ENCODE measurements at regions not wholly inside any gene's neighbourhood (a gene's known extent, or its start where the extent isn't known, plus 50 kb on each side); places are given as distances from the start of the nearest gene placed in this dataset.

DNA sequence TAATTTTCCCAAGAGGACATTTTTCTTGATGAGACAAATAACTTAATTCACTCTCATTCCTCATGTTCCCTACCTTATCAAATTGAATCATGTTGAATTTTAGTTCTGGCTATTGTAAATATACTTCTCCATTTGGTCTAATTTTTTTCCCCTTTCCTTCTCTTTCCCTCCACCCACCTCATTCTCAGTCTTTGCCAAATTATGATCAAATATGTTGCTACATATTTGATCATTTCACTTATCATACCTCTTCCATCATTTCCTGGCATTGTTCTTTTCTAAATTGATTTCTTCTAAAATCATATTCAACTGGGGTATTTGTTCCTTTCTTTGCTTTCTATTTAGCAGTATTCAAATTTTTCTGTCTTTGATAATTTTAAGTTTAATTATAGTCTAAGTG lies 52.3 kb downstream of the HDGFL1 start:
- DNase-seq: no peak

GRCh38 chr6:22622351-22622750 lies 53.0 kb downstream of the HDGFL1 start:
- no peak for DNase-seq

DNA sequence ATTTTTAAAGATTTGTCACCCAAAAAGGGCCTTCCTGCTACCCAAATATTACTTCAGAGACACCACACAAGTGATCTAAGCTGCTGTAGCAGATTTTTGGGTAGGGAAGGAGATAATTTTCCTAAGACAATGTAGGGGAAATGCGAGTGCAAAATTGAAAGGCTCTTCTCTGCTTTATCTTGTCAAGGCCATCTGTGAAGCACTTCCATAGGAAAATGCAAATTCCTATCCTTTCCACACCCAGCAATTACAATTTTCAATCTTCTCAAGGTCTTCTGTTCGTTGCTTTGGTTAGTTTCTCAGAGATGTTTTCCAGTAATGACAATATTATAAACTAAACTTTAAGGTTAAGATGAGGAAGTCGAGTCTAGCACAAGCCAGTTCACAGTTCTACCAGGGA lies 53.4 kb downstream of the HDGFL1 start:
- no peak for DNase-seq

GRCh38 chr6:22627644-22628043 lies 58.3 kb downstream of the HDGFL1 start:
- DNase-seq: no peak

DNA sequence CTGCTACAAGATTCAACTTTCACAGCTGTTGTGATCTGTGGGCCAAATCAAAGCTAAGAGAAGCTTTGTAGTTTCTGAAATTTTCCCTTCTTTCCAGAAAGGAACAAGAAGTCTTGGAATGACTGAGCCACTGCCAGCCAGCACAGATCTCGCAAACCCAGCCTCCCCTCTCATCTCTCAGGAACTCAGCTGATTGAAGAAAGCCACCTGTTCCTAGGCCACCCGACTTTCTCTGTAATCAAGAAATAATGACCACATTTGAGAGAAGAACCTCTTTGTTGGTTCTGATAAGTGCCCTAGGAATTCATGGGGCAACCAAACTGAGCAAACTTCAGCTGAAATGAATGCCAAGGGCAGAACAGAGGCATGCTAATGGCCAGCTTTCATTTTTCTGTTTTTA lies 61.7 kb downstream of the HDGFL1 start:
- no peak for DNase-seq

DNA sequence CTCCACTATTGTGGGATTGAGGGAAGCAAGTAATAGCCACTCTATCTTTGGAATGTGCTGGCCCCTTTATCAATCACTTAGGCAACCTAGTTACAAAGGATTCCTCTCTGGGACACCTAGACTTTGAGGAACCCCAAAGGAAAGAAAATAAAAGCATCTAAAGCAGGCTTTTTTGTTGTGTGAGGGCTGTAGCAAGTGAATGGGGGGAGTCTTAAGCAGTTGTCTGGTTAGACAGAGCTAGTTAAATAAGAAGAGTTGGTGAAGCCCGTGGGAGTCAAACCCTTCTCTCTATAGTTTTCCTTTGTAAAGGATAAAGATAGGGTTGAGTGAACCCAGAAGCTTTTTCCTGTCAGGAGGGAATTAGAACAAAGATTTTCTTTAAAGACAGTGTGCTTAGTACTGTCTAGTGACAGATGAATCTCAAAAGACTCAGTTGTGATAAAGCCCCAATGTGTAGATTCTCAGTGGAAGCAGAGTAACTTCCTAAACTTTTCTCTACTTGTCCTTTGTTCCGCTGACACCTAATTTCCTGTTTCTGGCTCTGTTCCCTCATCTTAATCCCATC lies 63.3 kb downstream of the HDGFL1 start:
- DNase-seq: no peak

GRCh38 chr6:22636452-22636851 lies 67.1 kb downstream of the HDGFL1 start:
- no peak for DNase-seq

DNA sequence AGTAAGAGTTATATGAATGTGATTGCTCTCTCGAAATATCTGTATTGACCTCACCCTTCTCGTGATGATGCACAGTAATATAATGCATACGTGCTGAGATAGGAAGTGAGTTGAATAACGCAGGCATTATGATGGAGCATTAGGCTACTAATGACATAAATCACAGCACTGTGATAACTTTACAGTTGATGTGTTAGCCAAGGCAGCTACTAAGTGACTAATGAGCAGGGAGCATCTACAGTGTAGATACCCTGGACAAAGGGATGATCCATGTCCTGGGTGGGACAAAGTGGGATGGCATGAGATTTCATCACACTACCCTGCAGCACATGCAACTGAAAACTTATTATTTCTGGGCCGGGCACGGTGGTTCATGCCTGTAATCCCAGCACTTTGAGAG lies 68.4 kb downstream of the HDGFL1 start:
- DNase-seq: no peak

GRCh38 chr6:22638320-22638719 lies 69.0 kb downstream of the HDGFL1 start:
- no peak for DNase-seq

DNA sequence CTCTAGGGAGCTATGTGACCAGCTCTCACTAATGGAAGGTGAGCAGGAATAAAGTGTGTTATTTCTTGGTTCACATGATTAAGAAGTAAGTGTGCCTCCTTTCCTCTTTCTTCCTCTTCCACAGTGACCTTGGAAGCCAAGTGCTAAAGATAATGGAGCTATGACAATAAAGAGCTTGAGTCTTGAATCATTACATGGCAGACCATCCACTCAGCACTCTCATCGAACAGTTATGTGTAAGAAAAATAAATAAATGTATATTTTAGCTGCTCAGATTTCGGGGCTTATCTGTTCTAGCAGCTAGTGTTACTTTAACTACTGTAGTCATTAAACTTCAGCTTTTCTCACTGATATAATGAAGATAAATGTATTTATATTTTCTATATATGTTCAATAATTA lies 72.9 kb downstream of the HDGFL1 start:
- DNase-seq: no peak

DNA sequence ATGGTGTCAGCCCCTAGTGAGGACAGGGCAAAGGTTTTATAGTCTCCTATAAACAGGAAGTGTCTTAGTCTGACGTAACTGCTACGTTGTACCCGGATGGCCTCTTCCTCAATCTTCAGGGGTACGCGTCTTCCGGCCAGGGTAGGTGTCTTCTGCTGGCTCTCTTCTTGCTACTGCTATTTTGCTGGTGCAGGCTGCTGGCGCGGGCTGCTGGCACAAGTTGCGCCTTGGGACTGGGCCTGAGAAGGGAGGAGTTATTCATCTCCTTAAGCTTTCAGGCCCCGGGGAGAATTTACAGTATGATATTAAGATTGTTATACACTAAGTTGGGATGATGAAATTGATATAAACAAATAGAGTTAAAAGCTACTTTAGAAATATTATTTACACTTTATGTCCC lies 74.4 kb downstream of the HDGFL1 start:
- DNase-seq: no peak

DNA sequence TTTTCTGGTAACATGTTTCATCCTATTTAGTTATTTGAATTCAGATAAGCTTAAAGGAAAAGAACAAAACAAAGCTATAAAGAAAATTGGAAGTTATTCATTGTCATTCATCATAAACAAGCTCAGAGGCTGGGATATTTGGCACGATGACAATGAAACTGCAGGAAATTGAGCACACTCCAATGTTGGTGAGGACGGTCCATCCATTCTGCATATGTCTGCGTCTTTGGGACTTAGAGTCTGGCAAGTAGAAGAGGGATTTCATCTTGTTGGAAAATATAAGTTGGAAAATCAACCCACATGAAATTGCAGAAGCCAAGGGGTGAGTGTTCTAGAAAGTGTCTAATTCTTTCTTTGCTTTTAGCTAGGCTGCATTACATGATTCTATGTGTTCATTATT lies 78.4 kb downstream of the HDGFL1 start:
- DNase-seq: no peak

DNA sequence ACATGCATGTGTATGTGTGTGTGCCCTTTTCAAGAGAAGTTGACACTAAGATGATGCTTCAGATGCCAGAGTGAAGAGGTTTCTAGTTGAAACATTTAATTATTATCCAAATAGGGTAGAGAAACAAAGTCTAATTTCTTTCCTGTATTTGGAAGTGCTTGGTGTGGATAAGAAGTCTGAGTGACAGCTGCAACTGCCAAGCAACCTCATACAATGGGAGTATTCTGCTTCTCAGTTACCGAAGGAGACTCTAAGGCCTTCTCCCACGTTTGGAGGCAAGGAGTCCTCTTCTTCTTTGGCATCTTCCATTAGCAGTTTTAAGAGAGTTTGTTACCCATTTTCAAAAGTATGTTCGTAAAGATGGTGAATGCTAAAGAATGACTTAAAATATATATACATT lies 82.4 kb downstream of the HDGFL1 start:
- DNase-seq: no peak

DNA sequence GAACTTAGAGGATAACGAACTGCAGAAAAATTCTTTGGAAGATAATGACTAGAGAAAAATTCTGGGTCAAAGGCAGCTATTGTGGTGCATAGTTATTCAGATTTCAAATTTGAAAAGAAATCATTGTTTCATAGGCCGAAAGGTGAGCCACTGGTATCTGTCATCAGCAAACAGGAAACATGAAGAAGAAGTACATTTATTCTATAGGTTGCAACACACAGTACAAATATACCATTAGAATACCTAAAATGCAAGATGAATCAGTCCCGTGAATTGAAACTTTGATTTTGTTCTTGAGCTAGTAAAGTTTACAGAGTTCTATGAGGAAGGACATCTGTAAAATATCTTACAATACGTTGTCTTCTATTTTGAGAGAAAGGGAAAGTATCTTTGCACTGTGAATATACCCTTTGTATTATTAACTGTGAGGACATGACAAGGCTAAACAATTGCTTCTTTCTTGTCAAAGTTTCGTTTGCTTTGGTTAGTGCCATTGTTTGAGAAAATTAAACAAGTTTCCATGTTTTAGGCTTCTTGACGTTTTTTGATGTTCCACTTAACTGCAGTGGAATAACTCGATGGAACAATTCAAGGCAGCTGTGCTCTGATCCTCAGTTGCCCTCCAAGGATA lies 84.7 kb downstream of the HDGFL1 start:
- no peak for DNase-seq

DNA sequence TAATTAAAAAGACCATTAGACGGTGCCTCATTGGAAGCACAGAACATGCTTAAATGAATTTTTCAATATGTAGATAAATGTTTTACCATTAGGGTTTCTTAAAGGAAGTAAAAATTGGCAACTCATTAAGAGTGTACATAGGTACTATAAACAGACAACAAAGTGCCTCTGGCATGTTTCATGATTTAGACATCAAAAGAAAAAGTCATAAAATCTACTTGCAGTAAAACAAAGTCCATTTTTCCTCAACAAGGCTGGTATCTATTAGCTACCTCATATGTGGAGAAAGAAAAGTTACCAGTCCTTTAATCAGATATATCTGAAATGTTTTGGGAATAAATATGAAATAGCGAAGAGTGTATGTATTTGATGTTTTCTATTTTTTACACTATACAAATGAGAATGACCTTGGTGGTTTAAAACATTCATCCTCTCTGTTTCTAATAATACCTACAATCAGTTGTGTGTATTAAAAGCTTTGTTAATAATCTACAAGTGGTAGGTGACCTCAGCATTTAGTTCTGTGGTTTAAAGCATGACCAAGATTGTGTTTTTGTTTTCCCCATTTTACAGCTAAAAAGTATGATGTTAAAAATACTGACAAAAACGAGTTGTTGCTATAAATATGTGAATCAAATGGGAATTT lies 87.5 kb downstream of the HDGFL1 start:
- DNase-seq: no peak

GRCh38 chr6:22657352-22657980 lies 88.1 kb downstream of the HDGFL1 start:
- DNase-seq: no peak

- no peak for DNase-seq
Measured at GRCh38 chr6:22658183-22658582, 88.8 kb downstream of the HDGFL1 start.

- no peak for DNase-seq
Measured at GRCh38 chr6:22658934-22659333, 89.6 kb downstream of the HDGFL1 start.

DNA sequence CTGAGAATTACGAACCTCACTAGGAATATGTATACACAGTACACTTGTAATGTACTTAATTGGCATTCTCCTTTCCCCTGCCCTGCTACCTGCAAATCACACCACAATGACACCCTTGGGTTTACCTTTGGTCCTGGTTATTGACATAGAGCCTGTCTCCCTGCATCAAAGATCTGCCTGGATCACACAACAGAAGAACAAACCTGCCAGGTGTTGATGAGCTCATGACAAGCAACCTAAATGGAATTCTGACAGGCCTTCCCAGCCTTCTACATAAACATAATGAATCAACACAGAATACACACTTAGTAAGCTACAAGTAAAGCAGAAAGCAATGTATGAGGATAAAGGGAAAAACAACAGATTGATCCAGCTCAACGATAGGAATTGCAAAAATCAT lies 95.6 kb downstream of the HDGFL1 start:
- DNase-seq: no peak

DNA sequence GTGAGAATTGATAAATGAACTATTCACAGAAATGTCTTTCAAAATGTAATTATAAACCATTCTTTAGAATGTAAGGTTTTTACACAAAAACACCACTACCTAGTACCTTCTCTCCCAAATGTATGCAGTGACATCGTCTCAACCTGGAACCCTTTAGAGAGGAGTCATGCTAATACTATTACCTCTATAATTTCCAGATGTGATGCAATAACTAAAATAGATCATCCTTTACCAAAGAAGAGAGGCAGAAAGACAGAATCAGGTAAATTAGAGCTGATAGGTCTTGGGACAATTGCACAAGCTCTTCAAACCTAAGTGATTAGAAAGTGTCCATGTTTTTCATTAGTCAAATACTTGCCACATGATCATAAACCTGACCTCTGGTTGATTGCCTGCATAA lies 96.7 kb downstream of the HDGFL1 start:
- no peak for DNase-seq

GRCh38 chr6:22666586-22666985 lies 97.2 kb downstream of the HDGFL1 start:
- no peak for DNase-seq

- no peak for DNase-seq
Measured at GRCh38 chr6:22667855-22668254, 98.5 kb downstream of the HDGFL1 start.

DNA sequence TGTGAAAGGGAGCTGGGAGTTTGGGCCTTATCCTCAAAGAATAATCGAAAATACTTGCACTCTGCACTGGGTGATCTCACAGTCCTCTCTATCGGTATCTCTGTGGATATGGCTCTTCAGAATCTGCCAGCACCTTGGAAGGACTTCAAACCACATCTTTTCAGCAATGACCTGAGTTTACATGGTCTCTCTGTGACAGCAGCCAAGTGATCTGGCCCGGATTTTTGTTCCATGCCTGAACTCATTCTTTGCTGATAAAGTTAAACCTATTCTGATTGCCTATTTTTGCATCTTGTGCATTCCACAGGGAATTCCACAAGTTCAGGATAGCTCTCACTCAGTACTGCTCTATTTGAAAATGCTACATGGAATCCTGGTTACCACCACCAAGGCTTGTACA lies 98.9 kb downstream of the HDGFL1 start:
- DNase-seq: no peak

GRCh38 chr6:22668717-22669116 lies 99.4 kb downstream of the HDGFL1 start:
- DNase-seq: no peak

All from SHP77 treated with DMSO at 0.1 percent for 48 hours (cell line).